Suppressor macrophage (primary cell): ENCODE measurements at regions not wholly inside any gene's neighbourhood (a gene's known extent, or its start where the extent isn't known, plus 50 kb on each side); places are given as distances from the start of the nearest gene placed in this dataset.
A peak's percentile ranks its signal among the peaks of the same experiment; 100 is the strongest.
"Not testable (repeated sequence)": the region's sequence is repeated elsewhere in the genome, so short reads cannot be mapped to it uniquely, and the experiment has no call there.

Experiments
- DNase-seq, 4 experiments: peaks; one replicate each; pipeline ENCODE4 v3.0.0-alpha.2; 2020 to 2022

DNA sequence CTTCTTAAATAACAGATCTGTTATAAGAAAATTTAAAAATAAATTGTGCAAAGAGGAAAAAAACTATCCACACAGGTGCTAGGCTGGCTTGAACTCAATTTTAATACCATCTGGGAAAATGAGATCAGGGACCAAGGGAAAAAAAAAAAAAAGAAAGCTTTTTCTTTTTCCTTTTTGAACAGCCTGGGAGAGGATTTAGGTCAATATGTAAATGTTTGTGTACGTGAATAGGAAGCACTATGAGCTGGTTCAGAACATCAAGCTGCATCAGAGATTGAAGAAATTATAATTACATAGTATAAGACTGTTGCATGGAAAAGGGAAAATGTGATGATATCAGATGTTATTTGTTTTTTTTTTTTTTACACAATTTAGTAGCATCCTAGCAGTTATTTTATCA, 548.0 kb downstream of the ARL4A start:
- no peak for DNase-seq

- no peak for DNase-seq
Measured at GRCh38 chr7:13236026-13236425, 548.6 kb downstream of the ARL4A start.

DNA sequence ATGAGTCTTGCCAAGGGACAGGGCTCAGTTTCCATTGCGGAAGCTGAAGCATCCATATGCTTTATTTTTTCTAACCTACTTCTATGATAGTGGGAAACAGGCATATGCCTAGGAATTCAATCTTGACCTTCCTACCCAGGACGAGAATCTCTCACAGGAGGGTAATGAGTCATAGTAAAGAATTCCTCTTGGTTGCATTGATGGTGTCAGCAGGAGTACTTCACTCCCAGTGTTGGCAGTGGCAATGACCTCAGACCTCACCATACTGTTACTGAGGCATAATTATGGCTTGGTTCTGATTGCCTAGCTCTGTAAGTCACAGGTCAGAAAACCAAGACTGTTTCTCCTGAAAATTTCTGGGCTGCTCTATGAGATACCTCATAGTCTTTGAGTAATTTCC, 552.9 kb downstream of the ARL4A start:
- no peak for DNase-seq

DNA sequence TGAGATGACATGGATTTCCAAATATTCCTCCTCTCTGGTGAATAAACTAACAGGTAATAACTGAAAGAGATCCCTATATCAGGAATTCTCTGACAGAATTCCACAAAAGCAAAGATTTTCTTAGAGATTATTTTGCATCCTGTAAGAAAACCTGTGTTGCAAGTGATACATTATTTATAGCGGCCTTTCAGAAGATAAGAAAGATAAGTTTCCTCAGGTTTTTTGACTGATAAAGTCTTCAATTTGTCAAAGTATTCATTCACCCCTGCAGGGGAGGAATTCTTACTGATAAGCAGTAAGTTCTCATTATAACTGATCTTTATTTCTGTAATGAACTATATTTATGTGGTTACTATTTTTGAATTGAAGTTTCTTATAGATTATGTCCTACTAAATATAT, 554.0 kb downstream of the ARL4A start:
- no peak for DNase-seq

DNA sequence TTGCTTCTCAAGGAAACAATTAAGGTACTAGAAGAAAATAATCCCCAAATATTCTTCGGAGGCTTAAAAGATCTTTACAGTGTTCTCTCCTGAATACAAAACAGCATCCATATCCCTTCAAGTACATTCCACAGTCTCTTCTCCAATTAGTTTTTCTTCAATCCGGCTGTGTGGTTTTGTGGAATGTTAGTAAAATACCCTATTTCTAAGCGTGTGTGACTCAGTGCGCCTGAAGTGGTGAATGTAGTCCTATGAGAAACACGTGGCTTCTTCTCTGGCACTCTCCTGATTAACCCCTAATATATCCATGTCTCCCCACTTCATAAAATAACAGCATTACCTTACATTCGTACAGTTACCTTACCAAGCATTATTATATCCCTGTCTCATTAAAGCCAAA, 570.2 kb downstream of the ARL4A start:
- no peak for DNase-seq

GRCh38 chr7:13258386-13258785, 571.0 kb downstream of the ARL4A start:
- no peak for DNase-seq

DNA sequence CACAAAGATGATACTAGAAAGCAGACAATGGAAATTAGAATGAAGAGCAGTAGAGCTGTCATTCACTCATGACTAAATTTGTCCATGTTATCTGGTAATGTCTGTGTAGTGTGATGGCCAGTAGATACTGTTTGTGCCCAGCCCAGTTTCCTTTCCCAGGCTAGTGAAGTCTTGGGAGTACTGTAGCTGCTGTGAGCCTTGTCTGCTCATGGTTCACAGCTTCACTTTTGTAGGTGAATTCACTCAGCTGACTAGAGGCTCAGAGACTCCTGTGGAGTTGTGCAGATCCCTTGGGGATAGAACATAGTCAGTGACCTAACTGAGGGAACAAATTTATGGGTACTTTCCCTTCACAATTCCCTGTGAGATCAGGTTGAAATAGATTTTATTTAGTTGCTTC, 572.5 kb downstream of the ARL4A start:
- DNase-seq, result no peak

DNA sequence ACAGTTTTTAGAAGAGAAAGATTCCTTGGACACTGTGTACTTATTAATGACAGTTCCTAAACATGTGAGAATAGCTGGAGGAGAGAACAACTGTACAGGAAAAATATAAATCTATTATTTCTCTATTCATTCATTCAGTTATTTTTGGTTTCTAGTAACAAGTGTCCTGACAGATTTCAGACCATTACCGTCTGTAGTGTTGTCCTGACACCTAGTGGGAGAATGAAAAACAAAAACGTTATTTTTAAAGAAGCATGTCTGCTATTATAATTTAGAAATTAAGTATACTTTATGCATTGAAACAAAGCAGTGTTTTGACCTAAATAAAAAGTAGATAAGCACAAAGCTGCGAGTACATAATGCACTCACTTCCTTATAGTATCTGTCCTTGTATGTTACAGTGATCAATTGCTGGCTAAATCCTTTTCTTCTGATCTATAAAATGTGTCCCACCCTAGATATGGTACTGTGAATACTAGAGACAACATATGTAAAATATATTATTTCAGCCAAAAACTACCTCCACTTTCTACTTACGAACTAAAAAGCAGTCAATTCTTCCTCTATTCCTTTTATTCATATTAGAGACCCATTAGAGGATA, 575.6 kb downstream of the ARL4A start:
- DNase-seq, result peak; percentile 28 to 64 (median 50)

- no peak for DNase-seq
Measured at GRCh38 chr7:13265271-13265670, 577.8 kb downstream of the ARL4A start.

- not testable (repeated sequence) for DNase-seq
Measured at GRCh38 chr7:13274205-13274604, 586.8 kb downstream of the ARL4A start.

- DNase-seq, result no peak
Measured at GRCh38 chr7:13276977-13277376, 589.5 kb downstream of the ARL4A start.

DNA sequence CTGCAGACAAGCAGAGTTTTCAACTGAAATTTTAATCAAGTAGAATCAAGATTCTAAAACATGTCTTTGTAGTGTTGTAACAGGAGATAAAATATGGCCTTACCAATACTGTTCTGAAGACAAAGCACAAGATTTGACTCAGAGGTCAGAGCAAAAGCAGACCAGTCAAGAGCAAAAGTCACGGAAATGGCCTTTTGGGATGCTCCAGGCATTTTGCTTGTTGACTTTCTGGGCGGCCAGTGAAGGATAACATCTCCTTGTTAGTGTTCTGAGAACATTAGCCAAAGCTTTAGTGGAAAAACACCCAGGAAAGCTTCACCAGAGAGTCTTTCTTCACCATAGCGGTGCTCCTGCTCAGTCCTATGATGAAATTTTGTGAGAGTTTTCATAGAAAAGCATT, 590.6 kb downstream of the ARL4A start:
- no peak for DNase-seq

- DNase-seq, result peak in 2 of 4 experiments; percentile 51 to 70
Measured at GRCh38 chr7:13279854-13280435, 592.5 kb downstream of the ARL4A start.

- peak in 2 of 4 experiments; percentile 27 to 43 for DNase-seq
Measured at GRCh38 chr7:13282377-13282980, 595.0 kb downstream of the ARL4A start.

GRCh38 chr7:13286916-13287315, 599.5 kb downstream of the ARL4A start:
- peak in 1 of 4 experiments; percentile 1 for DNase-seq

- no peak for DNase-seq
Measured at GRCh38 chr7:13288516-13288915, 601.1 kb downstream of the ARL4A start.

GRCh38 chr7:13290975-13291374, 603.5 kb downstream of the ARL4A start:
- peak in 1 of 4 experiments; percentile 1 for DNase-seq

GRCh38 chr7:13293264-13294002, 606.0 kb downstream of the ARL4A start:
- DNase-seq, result no peak

GRCh38 chr7:13307040-13307439, 619.6 kb downstream of the ARL4A start:
- DNase-seq, result no peak

DNA sequence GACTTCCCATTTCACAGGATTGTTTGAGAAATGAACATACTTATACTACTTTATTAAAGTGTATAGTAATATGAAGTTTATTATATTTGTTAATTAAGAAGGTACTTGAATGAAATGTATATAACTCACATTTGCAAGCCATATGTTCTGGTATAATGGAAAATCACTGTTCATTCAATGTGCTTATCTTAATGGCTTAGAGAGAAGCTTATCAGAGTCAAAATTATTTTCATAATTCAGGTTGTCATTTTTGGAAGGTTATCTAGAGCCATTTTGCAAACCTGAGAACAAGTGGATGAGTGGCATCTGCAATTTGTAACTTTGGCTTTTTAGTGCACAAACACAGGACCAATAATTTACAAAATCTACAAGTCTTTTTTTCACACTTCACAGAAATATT, 621.0 kb downstream of the ARL4A start:
- no peak for DNase-seq

- DNase-seq, result no peak
Measured at GRCh38 chr7:13309535-13309934, 622.1 kb downstream of the ARL4A start.

GRCh38 chr7:13312307-13312706, 624.9 kb downstream of the ARL4A start:
- no peak for DNase-seq

- DNase-seq, result no peak
Measured at GRCh38 chr7:13320333-13320732, 632.9 kb downstream of the ARL4A start.

GRCh38 chr7:13321316-13321715, 633.9 kb downstream of the ARL4A start:
- no peak for DNase-seq
